WI38 (cell line): ENCODE measurements at regions not wholly inside any gene's neighbourhood (a gene's known extent, or its start where the extent isn't known, plus 50 kb on each side); places are given as distances from the start of the nearest gene placed in this dataset.

Source experiments
- H3K4me3 ChIP-seq: 2 replicates; pipeline ENCODE4 v1.5.1; 2011; ENCODE audit warnings: low read depth, mild to moderate bottlenecking, control low read depth, low read length
- CTCF ChIP-seq: IDR thresholded peaks from 2 replicates; pipeline ENCODE4 v1.5.1; 2012; ENCODE audit warnings: low read depth, mild to moderate bottlenecking, control low read depth, low read length

GRCh38 chr5:104421431-104421830, 858.8 kb upstream of the NUDT12 start:
- no peak for TF ChIP-seq CTCF
- H3K4me3 ChIP-seq, result no peak overlapping the region

- H3K4me3 ChIP-seq, result no peak overlapping the region
- TF ChIP-seq CTCF, result no peak
Observed at GRCh38 chr5:104418056-104418455, 855.5 kb upstream of the NUDT12 start.

- H3K4me3 ChIP-seq, result no peak overlapping the region
- no peak for TF ChIP-seq CTCF
Observed at GRCh38 chr5:104412649-104413240, 850.2 kb upstream of the NUDT12 start.

- no peak for TF ChIP-seq CTCF
- H3K4me3 ChIP-seq, result no peak overlapping the region
Observed at GRCh38 chr5:104400941-104401340, 838.4 kb upstream of the NUDT12 start.

- H3K4me3 ChIP-seq, result no peak overlapping the region
- no peak for TF ChIP-seq CTCF
Observed at GRCh38 chr5:104385906-104386305, 823.3 kb upstream of the NUDT12 start.

GRCh38 chr5:104375345-104375744, 812.8 kb upstream of the NUDT12 start:
- no peak for TF ChIP-seq CTCF
- no peak overlapping the region for H3K4me3 ChIP-seq

- H3K4me3 ChIP-seq, result no peak overlapping the region
- TF ChIP-seq CTCF, result no peak
Observed at GRCh38 chr5:104372796-104373195, 810.2 kb upstream of the NUDT12 start.
